Hepatocyte (in vitro differentiated cells): ENCODE measurements at regions not wholly inside any gene's neighbourhood (a gene's known extent, or its start where the extent isn't known, plus 50 kb on each side); places are given as distances from the start of the nearest gene placed in this dataset.
"Not testable (repeated sequence)": the region's sequence is repeated elsewhere in the genome, so short reads cannot be mapped to it uniquely, and the experiment has no call there.

Source experiments
- DNase-seq: peaks from one replicate; pipeline ENCODE4 v3.0.0-alpha.2; 2016; ENCODE audit warnings: low spot score
- H2AFZ ChIP-seq: fragments of 200-600 bp; sonication (generic); 2 replicates; pipeline ENCODE4 v1.6.0; 2016; ENCODE audit warnings: antibody characterized with exemption, mild to moderate bottlenecking
- H3K27ac ChIP-seq: fragments of 200-600 bp; sonication (generic); 2 replicates; pipeline ENCODE4 v1.5.1; 2016; ENCODE audit warnings: mild to moderate bottlenecking
- H3K27me3 ChIP-seq: fragments of 200-600 bp; sonication (generic); 2 replicates; pipeline ENCODE4 v1.6.1; 2016
- H3K36me3 ChIP-seq: fragments of 200-600 bp; sonication (generic); replicated peaks from 2 replicates; pipeline ENCODE4 v1.5.1; 2016; ENCODE audit warnings: low read depth; ENCODE audit not compliant: insufficient read depth
- H3K4me1 ChIP-seq: fragments of 200-600 bp; sonication (generic); 2 replicates; pipeline ENCODE4 v1.5.1; 2016; ENCODE audit warnings: mild to moderate bottlenecking, moderate library complexity; ENCODE audit not compliant: insufficient read depth
- H3K4me2 ChIP-seq: fragments of 200-600 bp; sonication (generic); 2 replicates; pipeline ENCODE4 v1.6.0; 2016
- H3K4me3 ChIP-seq: fragments of 200-600 bp; sonication (generic); 2 replicates; pipeline ENCODE4 v1.5.1; 2016; ENCODE audit warnings: mild to moderate bottlenecking
- H3K79me2 ChIP-seq: fragments of 200-600 bp; sonication (generic); 2 replicates; pipeline ENCODE4 v1.6.0; 2017; ENCODE audit warnings: mild to moderate bottlenecking
- H3K9me2 ChIP-seq: fragments of 200-600 bp; sonication (generic); replicated peaks from 2 replicates; pipeline ENCODE4 v1.6.0; 2017; ENCODE audit warnings: mild to moderate bottlenecking; ENCODE audit not compliant: insufficient read depth
- H3K9me3 ChIP-seq: fragments of 200-600 bp; sonication (generic); 2 replicates; pipeline ENCODE4 v1.5.1; 2016; ENCODE audit warnings: low read depth, mild to moderate bottlenecking
- H4K20me1 ChIP-seq: fragments of 200-600 bp; sonication (generic); 2 replicates; pipeline ENCODE4 v1.6.0; 2016; ENCODE audit warnings: mild to moderate bottlenecking; ENCODE audit not compliant: insufficient read depth, poor library complexity, severe bottlenecking
- WGBS: methylation state at CpG from one replicate; pipeline ENCODE4 v1.1.6; 2016; ENCODE audit warnings: low lambda C conversion rate; ENCODE audit errors: missing lambda C conversion rate; 5-methylcytosine and 5-hydroxymethylcytosine counted together

GRCh38 chr17:15864472-15864871 is 80.5 kb upstream of the ADORA2B start:
- not testable (repeated sequence) for H3K9me3 ChIP-seq, H3K27ac ChIP-seq, H3K4me3 ChIP-seq, H3K9me2 ChIP-seq, H2AFZ ChIP-seq, H3K4me1 ChIP-seq, H3K27me3 ChIP-seq, H3K4me2 ChIP-seq, H3K79me2 ChIP-seq, H3K36me3 ChIP-seq, H4K20me1 ChIP-seq, DNase-seq
- WGBS: 32% methylated on average over 4 of the region's 4 CpGs

DNA sequence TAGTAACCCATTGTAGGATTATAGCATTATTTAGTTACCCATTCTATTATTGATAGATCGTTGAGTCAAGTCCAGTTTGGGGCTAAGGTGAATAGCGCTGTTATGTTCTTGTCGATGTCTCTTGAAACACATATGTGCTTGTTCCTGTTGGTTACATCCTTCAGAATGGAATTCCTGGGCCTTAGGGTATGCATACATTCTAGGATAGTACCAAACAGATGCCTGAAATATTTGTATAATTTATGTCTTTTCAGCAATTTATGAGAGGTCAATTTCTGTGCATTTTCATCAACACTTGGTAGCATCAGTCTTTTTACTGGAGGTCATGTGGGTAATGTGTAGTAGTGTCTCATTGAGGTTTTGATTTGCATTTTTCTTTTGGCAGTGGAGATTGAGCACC is 78.9 kb upstream of the ADORA2B start:
- 92% methylated on average over 3 of the region's 3 CpGs for WGBS
- not testable (repeated sequence) for H3K79me2 ChIP-seq, H3K9me2 ChIP-seq, H3K27ac ChIP-seq, H3K27me3 ChIP-seq, H3K36me3 ChIP-seq, H3K4me2 ChIP-seq, H3K4me1 ChIP-seq, H4K20me1 ChIP-seq, H3K9me3 ChIP-seq, H2AFZ ChIP-seq, DNase-seq, H3K4me3 ChIP-seq

- DNase-seq, H4K20me1 ChIP-seq, H3K9me3 ChIP-seq, H3K4me2 ChIP-seq, H3K27me3 ChIP-seq, H3K4me3 ChIP-seq, H3K4me1 ChIP-seq, H3K9me2 ChIP-seq, H3K27ac ChIP-seq, H3K79me2 ChIP-seq, H3K36me3 ChIP-seq, H2AFZ ChIP-seq: not testable (repeated sequence)
- 100% methylated on average over 1 of the region's 31 CpGs for WGBS
Observed at GRCh38 chr17:15867331-15867730, 77.6 kb upstream of the ADORA2B start.

DNA sequence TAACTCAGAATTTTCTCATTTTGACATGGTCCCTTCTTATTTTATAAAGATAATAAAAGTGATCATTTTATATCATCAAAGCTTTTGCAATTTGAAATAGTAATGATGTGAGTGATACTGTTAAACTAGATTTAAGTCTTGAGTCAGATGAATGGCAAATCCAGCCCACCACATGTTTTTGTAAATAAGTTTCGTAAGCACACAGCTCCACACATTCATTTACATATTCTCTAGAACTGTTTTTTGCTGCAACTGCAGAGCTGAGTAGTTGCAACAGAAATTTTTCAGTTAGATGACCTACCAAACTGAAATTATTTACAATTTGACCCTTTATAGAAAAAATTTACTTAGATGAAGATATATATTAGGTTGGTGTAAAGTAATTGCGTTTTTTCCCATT is 75.1 kb upstream of the ADORA2B start:
- H3K4me2 ChIP-seq, H3K27me3 ChIP-seq, DNase-seq, H3K36me3 ChIP-seq, H3K27ac ChIP-seq, H4K20me1 ChIP-seq, H2AFZ ChIP-seq, H3K9me3 ChIP-seq, H3K4me1 ChIP-seq, H3K4me3 ChIP-seq, H3K79me2 ChIP-seq, H3K9me2 ChIP-seq: not testable (repeated sequence)
- WGBS: no CpG with 5 or more reads among the region's 2 CpGs

- not testable (repeated sequence) for H3K9me2 ChIP-seq, H3K36me3 ChIP-seq, H3K27ac ChIP-seq, H3K9me3 ChIP-seq, H3K27me3 ChIP-seq, DNase-seq, H3K4me1 ChIP-seq, H3K79me2 ChIP-seq, H3K4me2 ChIP-seq, H4K20me1 ChIP-seq, H3K4me3 ChIP-seq, H2AFZ ChIP-seq
- 70% methylated on average over 4 of the region's 4 CpGs for WGBS
Observed at GRCh38 chr17:15872677-15873076, 72.3 kb upstream of the ADORA2B start.

DNA sequence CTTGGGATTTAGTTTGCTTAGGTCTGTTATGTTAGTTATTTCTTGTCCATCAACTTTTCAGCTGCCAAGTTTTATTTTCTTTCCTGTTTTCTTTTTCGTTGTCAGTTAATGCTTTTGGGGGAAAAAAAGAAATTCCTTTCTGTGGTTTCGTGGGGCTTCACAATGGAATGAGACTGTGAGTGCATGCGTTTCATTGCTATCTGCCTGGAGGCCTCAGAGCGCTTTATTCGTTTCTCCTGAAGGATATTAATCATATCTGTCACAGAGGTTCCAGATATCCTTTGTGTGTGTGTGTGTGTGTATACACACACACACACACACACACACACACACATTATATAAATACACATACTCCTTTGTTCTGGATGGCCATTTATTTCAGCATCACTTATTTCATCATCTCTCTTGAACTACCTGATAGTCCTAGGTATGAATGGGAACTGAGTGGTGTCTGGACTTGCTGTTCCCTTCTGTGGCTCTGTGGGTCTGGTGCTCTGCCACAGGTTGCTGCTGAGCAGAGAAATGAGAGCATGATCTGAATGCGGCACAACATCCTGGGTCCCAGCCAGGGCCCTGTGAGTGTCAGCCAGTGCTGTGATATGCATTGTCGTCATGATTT is 66.9 kb upstream of the ADORA2B start:
- not testable (repeated sequence) for H3K4me2 ChIP-seq, H4K20me1 ChIP-seq, H3K27me3 ChIP-seq, H3K36me3 ChIP-seq, H3K79me2 ChIP-seq, DNase-seq, H3K4me3 ChIP-seq, H3K9me3 ChIP-seq, H3K9me2 ChIP-seq, H3K27ac ChIP-seq, H2AFZ ChIP-seq, H3K4me1 ChIP-seq
- 60% methylated on average over 7 of the region's 7 CpGs for WGBS
